Islet of Langerhans (tissue), 1 donor: ENCODE measurements at regions not wholly inside any gene's neighbourhood (a gene's known extent, or its start where the extent isn't known, plus 50 kb on each side); places are given as distances from the start of the nearest gene placed in this dataset.
"Not testable (repeated sequence)": the region's sequence is repeated elsewhere in the genome, so short reads cannot be mapped to it uniquely, and the experiment has no call there.

Experiments
- FAIRE-seq: peaks from one replicate; lab custom pipeline; 2011; peaks lifted over from hg19 to GRCh38; lab: Jason Lieb, UNC

DNA sequence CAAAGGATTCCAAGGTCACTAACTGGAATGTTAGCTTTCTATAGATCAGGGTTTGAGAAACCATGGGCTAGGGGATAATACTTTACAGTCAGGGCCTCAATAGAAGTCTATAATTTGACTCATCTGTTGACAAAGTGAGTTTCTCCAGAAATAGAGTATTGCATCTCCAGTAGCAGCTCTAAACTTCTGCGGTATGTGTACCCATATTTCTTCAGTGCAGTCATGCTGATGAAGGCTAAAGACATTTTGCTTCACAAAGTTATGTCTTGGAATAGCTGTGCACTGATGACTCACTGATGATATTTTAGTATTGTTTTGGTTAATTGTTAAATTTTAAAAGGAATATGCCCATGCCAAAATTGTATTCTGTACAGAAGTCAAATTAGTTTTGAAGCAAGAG, 464.9 kb upstream of the AMOT start:
- no peak for FAIRE-seq

DNA sequence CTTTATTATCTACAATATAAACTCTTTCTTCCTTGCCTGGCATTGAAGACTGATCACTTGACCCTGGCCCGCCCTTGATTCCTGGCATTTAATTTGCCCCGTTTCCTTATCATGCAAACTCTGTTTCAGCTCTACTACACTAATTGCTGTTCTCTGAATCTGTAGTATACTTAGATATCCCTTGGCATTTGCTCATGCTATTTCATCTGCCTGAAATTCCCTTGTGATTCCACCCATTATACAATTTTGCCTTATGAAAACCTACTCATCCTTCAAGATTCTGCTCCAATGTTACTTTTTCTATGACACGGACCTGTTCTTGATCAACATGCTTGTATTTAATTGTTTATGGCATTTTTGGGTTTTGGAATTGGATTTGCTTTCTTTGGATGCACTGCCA, 459.9 kb upstream of the AMOT start:
- no peak for FAIRE-seq

DNA sequence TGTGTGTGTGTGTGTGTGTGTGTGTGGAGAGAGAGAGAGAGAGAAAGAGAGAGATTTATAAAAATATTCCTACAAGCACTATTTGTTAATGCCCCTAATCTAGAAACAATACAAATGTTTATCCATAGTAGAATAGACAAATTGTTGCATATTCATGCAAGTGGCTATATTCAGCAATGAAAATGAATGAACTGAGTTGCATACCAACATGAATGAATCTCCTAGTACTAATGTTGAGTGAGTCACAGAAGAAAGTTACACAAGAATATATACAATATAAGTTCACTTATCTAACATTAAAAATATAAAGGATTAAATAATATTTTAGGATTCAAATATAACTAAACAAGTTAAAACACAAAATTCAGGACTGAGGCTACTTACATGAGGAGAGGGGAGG, 456.8 kb upstream of the AMOT start:
- FAIRE-seq, result no peak

DNA sequence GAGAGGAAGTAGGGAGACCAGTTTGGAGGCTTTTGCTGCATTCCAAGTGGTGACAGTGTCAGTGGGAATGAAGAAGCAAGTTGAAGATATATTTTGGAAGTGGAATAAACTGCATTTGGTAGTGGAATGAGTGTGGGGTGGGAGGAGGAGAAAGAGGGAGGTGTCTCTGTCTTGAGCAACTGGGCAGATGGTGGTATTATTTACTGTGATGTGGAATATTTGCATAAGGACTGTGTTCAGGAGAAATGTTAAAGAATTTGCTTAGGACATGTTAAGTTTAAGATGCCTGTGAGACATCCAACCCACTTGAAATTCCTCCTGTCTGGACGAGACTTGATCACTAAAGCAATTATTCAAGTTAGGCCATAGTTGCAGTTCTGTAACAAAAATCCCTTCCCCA, 448.9 kb upstream of the AMOT start:
- FAIRE-seq, result no peak

DNA sequence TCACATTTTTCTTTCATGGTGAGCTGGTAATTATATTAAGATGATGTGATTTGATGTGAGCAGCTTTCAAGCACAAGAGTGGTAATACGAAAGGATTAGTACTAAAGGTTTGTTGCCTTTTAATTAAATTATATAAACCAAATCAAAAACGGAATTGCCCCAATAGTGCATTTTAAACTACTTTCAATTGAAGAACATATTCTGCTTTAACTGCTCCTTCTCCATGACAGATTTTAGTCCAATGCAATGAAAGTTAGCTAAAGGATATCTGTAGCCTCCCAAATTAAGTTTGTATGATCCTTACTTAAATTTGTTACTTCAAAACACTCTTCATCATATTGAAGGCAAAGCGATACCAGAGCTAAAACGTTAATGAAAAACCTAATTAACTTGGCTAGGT, 447.1 kb upstream of the AMOT start:
- FAIRE-seq, result no peak

DNA sequence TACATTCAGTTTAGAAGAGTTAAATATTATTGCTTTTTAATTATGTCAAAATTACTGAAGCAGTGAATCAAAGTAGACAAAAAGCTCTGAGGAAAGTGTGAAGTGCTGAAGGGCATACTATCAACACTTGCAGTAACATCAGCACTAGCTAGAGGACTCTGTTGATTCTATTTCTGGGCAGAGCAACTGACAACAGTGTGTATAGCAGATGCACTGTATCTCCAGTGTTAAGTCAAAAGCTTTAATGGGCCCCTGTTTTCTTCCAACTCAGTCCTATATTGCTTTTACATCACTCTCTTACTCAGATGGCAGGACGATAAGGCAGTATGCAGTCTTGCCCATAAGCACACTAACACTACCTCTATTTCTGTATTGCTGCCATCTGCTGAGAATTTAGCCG, 435.2 kb upstream of the AMOT start:
- FAIRE-seq, result no peak

DNA sequence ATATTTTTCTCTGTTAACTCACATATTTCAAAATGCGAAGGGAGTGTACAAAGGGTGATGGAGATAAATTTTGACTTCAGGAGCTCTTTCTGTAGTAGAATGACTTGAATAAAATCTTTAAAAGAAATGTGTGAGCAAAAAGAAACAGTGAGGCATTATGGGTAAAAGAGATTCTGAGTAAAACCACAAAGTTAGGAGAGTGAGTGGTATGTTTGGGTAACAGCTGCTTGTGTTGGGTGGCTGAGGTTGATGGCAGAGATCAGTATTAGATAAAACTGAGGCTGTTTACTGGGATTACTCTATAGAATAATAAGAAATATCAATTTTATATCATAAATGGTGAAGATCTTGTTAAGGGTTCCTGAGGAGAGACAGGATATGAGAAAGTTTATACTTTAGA, 434.2 kb upstream of the AMOT start:
- no peak for FAIRE-seq

DNA sequence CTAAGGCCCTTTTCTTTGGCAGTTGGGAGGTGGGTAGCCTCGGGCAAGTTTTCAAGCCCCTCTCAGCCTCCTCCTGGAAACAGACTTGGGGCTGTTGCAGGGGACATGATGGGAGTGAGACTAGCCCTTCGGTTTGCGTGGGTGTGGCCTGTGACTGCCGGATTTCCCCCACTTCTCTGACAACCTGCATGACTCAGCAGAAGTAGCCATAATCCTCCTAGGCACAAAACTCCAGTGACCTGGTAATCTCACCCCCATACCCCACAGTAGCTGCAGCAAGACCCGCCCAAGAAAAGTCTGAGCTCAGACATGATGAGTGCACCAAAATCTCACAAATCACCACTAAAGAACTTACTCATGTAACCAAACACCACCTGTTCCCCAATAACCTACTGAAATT, 433.7 kb upstream of the AMOT start:
- FAIRE-seq, result no peak

DNA sequence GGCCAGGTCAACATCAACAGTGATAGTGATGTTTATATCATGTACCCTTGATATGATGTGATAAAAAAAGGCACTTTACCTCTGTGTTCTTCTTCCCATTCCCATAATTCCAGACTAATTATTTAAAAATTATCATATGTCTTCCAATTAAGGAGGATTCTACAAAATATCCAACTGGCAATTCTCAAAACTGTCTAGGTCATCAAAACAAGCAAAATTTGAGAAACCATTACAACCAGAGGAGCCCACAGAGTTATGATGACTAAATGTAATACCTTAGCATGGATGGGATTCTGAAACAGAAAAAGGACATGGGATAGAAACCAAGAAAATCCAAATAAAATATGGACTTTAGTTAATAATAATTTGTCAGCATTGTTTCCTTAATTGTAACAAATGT, 428.6 kb upstream of the AMOT start:
- FAIRE-seq, result no peak

DNA sequence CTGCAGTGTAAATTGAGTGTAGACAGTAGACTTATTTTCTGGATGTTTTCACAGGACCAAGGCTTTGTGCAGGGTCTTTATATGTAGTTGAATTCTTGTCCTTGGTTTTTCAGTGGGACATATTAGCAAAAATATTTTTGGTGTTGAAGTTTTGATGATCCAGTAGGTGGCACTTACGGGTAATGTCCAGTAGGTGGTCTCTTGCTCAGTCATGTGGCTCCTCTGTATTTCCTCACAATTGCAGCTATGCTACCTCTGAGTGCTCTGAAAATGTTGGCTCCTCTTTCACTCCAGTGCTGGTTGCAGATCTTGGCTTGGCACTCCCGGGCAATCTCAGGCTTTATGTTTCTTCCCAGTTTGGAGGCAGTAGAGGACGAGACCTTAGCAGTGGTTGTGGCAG, 419.8 kb upstream of the AMOT start:
- FAIRE-seq, result no peak

DNA sequence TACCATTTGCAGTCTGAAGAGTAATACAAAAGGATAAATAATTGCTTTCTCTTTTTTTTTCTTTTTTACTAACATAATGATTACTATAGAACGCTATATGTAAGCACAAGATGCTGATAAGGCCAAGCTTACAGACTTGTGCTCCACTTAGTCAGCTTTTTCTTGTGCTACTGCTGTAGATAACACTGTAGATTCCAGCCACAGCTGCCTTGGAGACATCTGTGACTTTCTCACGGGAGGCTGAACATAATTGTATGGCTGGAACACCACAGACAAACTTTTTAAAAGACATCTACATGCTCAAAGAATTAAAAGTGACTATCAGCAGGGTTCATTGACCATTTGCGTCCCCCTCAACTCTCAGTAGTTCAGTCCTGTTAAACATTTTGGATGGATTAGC, 381.7 kb upstream of the AMOT start:
- no peak for FAIRE-seq

DNA sequence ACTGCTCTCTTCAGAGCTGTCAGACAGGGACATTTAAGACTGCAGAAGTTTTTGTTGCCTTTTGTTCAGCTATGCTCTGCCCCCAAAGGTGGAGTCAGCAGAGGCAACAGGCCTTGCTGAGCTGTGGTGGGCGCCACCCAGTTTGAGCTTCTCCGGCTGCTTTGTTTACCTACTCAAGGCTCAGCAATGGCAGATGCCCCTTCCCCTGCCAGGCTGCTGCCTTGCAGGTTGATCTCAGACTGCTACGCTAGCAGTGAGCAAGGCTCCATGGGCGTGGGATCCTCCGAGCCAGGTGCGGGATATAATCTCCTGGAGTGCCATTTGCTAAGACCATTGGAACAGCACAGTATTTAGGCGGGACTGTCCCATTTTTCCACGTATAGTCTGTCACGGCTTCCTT, 371.4 kb upstream of the AMOT start:
- FAIRE-seq, result no peak

DNA sequence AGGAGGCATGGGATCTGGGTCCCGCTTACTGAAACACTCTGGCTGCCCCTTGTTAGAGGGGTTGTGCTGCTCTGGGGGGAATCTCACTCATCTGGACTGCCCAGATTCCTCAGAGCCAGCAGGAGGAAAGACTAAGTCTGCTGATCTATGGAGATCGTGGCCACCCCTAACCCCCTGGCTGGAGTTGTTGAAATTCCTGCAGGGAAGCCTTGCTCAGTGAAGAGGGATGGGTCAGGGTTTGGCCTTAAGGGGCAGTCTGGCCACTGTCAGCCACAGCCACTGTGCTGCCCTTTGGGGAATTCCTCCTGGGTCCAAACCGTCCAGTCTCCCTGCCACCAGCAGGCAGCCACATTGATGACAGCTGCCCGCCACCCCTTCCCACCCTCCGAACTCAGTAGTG, 362.0 kb upstream of the AMOT start:
- FAIRE-seq, result no peak

DNA sequence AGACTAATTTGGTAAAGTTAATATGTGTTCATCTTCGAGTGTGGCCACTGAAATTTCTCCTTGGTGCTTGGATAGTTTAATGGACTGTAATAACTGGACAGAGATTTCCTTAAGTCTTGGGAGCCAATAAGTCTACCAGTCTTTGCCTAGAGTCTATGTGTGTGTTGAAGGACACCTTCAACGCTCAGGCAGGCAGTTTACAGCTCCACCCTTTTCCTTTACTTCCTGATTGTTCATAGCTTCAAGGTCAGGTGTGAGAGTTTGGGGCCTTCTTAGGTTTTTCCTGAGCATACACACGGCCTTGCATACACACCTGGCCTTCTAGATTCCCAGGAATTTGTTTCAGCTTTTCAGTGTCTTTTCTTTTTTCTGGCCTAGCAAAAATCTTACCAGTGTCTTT, 355.3 kb upstream of the AMOT start:
- FAIRE-seq, result no peak

DNA sequence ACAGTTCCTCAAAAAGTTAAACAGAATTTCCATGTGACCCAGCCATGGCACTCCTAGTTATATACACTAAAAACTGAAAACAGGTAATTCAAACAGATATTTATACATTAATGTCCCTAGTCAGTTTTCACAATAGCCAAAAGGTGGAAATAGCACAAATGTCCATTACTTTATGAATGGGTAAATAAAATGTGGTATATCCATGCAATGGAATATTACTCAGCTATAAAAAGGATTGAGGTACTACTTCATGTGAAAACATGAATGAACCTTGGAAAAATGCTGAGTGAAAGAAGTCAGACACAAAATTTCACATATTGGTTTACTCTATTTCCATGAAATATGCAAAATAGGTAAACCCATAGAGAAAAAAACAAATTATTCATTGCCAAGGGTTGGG, 351.8 kb upstream of the AMOT start:
- no peak for FAIRE-seq

DNA sequence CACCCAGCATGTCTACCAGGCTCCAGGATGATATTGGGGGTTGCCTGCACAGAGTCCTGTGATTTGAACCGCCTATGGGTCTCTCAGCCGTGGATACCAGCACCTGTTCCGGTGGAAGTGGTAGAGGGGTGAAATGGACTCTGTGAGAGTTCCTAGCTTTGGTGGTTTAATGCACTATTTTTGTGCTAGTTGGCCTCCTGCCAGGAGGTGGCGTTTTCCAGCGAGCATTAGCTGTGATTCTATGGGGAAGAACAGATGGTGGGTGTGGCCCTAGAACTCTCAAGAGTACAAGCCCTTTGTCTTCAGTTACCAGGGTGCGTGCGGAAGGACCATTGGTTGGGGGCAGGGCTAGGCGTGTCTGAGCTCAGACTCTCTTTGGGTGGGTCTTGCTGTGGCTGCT, 316.9 kb upstream of the AMOT start:
- no peak for FAIRE-seq

DNA sequence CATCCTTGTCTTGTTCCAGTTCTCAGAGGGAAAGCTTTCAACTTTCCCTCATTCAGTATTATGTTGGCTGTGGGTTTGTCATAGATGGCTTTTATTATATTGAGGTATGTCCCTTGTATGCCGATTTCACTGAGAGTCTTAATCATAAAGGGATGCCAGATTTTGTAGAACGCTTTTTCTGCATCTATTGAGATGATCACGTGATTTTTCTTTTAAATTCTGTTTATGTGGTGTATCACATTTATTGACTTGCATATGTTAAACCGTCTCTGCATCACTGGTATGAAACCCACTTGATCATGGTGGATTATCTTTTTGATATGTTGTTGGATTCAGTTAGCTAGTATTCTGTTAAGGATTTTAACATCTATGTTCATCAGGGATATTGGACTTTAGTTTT, 313.7 kb upstream of the AMOT start:
- FAIRE-seq, result not testable (repeated sequence)

DNA sequence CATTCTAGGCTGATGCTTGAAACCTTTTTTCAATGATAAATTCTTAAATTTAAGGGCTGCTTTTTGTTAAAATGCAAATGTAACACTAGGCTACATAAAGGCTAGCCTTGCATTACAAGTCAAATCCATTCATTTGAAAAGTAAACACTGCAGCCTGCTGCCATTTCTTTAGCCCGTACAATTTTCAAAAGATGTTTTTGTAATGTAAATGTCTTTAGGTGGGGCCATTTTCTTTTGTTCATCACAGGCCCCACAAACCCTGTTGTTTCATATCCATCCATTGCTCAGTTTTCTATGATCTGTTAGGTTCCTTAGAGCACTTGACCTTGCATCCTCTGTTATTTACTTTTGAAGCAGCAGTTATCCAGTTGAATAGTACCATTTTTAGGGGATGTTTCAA, 296.2 kb upstream of the AMOT start:
- no peak for FAIRE-seq

DNA sequence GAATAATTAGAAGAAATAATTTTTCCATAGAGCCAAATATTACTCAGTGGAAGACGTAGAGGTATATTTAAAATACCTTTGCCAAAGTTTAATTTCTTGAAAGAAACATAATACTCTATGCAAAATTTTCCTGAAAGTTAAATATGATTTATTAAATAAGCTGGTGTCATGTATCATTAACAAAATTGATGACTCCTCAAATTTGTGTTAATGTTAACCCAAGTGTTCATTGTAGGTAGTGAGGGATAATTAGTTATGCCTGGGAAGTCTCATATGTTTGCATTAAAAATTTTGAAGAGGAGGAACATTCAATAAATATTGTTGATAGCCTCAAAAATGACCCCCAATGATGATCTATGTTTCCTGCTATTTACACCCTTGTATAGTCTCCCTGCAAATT, 292.7 kb upstream of the AMOT start:
- no peak for FAIRE-seq

DNA sequence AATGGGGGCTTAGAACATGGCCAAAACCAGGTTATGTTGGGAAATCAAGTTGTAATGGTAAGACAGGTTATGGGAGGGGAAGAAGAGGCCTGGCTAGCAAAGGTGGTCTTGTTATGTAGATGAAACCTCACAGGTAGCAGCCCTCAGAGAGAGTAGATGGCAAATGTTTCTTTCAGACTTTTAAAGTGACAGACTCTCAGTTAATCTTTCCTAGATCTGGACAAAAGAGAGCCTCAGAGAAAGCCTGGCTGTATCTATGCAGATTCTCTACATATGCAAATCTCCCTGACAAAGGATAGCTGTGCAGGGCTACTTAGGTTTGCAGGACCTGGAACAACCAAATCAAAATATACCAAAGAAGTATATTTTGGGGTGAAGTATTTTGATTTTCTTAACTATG, 284.1 kb upstream of the AMOT start:
- no peak for FAIRE-seq

DNA sequence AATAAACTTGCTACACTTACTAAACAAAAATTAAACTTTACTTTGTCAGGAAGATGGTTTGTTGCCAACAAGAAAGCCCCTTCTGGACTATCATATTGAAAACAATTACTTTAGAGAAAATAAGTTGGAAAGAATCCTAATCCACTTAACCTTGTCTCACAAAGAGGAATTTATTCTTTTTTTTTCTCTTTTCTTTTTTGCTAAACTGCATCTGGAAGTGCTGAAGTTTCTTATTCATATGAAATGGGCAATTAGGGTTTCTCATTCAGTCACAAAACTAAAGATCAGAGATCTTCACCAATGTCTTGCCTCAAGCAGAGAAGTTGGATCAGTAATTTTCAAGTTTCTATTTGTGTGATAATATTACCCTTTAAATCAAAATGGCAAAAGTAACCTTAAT, 234.9 kb upstream of the AMOT start:
- no peak for FAIRE-seq

DNA sequence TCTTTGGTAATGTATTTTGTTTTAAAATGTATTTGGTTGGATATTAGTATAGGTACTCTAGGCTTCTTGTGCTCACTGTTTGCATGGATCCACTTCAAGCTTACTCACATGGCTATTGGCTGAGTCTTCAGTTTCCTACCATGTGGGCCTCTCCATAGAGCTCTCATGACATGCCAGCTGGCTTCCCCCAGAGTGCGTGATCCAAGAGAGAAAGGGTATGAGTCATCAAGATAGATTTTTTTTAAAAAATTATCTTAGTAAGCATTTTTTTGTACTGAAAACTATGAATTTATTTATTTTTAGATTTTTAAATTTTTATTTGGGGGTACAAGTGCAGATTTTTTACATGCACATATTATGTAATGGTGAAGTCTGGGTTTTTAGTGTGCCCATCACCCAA, 219.1 kb upstream of the AMOT start:
- no peak for FAIRE-seq

DNA sequence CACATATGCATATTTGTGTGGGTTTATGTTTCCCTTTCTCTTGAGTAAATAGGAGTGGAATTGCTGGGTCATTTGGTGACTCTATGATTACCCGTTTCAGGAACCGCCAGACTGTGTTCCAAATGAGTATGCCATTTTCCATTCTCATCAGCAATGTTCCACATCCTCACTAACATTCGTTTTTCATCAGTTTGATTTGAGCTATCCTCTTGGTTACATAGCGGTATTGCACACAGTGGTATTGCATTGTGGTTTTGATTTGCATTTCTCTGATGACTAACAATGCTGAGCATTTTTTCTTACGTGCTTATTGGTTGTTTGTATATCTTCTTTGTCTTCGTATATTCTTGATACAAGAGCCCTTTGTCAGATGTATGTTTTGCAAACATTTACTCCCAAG, 218.0 kb upstream of the AMOT start:
- FAIRE-seq, result no peak

DNA sequence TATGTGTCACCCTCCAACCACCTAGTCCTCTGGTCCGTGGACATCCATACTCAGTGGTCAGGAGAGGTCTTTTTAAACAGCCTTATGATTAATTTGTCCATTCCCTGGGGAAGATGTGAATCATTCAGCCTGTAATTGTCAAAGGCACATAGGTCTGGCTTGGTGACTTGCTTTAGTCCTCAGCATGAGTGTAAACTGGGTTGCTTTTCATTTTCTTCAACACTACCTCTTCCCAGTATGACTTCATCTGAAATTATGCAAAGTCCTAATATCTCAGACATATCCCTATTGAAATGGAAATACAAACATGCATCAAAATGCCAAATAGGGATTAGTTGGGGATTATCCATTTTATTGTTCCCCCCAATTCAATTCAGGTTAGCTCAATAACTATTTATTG, 208.3 kb upstream of the AMOT start:
- FAIRE-seq, result no peak

DNA sequence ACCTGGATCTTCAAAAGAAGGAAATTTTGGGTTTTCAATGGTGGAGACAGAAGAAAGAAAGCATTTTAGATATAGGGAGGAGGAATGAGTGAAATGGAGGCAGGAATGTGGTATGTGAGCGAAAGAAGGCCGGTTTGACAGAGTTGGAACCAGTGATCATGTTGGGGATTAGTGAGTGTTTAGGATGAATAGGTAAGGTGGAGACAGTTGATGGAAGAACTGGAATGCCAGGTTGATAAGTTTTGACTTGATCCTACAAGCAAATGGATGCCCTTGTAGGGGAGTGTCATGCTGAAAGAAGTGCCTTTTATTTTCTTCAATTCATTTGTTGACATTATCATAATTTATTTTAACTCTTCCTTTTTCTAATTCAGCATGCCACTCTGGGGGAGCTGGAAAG, 207.8 kb upstream of the AMOT start:
- FAIRE-seq, result no peak
